Breast epithelium (tissue), 3 donors: ENCODE measurements at regions not wholly inside any gene's neighbourhood (a gene's known extent, or its start where the extent isn't known, plus 50 kb on each side); places are given as distances from the start of the nearest gene placed in this dataset.

Experiments used
- POLR2AphosphoS5 ChIP-seq, 3 donors: sonication (generic); formaldehyde crosslinking; IDR thresholded peaks; one replicate each; pipeline ENCODE4 v1.6.1; 2017; ENCODE audit warnings: antibody characterized with exemption in 3 of 3
- TF ChIP-seq, protein P1 (sequence below), 3 donors: fragments of 450-650 bp; IDR thresholded peaks; one replicate each; pipeline ENCODE4 v1.5.1; 2016 to 2017; ENCODE audit warnings: antibody characterized with exemption in 3 of 3, mild to moderate bottlenecking in 3 of 3, moderate library complexity in 3 of 3

DNA sequence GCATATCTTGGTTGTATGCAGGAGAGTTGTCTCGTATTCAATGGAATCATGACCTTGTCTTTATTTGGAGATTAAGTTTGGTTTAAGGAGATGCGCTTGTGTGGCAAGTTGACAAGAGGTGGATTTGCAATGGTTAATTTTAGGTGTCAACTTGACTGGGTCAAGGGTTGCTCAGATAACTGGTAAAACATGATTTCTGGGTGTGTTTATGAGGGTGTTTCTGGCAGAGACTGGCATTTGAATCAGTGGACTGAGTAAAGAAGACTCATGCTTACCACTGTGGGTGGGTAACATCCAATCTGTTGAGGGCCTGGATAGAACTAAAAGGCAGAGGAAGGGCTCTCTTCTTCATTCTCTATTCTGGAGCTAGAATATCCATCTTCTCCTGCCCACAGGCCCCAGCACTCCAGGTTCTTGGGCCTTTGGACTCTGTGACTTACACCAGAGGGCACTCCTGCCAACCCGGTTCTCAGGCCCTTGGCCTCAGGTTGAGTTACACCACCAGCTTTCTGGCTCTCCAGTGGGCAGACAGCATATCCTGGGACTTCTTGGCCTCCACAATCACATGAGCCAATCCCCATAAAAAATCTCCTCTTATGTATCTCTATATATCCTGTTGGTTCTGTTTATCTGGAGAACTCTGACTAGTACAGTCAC lies 141.5 kb upstream of the ARID2 start:
- TF ChIP-seq, protein P1, sequence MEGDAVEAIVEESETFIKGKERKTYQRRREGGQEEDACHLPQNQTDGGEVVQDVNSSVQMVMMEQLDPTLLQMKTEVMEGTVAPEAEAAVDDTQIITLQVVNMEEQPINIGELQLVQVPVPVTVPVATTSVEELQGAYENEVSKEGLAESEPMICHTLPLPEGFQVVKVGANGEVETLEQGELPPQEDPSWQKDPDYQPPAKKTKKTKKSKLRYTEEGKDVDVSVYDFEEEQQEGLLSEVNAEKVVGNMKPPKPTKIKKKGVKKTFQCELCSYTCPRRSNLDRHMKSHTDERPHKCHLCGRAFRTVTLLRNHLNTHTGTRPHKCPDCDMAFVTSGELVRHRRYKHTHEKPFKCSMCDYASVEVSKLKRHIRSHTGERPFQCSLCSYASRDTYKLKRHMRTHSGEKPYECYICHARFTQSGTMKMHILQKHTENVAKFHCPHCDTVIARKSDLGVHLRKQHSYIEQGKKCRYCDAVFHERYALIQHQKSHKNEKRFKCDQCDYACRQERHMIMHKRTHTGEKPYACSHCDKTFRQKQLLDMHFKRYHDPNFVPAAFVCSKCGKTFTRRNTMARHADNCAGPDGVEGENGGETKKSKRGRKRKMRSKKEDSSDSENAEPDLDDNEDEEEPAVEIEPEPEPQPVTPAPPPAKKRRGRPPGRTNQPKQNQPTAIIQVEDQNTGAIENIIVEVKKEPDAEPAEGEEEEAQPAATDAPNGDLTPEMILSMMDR (IDR thresholded peaks at IDR 0.05): no peak
- no peak for TF ChIP-seq POLR2AphosphoS5 (IDR thresholded peaks at IDR 0.05)
